ENCODE measurements at regions not wholly inside any gene's neighbourhood (a gene's known extent, or its start where the extent isn't known, plus 50 kb on each side); places are given as distances from the start of the nearest gene placed in this dataset.

GRCh38 chr9:101907466-101907865 is 169.0 kb upstream of the GRIN3A start:
- TF ChIP-seq CTCF (IDR thresholded peaks at IDR 0.05) (no peak), POLR2A (IDR thresholded peaks at IDR 0.05) (no peak)
